ENCODE measurements at regions not wholly inside any gene's neighbourhood (a gene's known extent, or its start where the extent isn't known, plus 50 kb on each side); places are given as distances from the start of the nearest gene placed in this dataset.

- DNase-seq (ENCODE audit: low spot score) (no peak), ATAC-seq (no peak)
- no peak for TF ChIP-seq E2F4 (CRISPR knock-in tag; IDR thresholded peaks at IDR 0.05; ENCODE audit: borderline replicate concordance, low read depth)
- TF ChIP-seq CREB1 (CRISPR knock-in tag; IDR thresholded peaks at IDR 0.05), result no peak
- TF ChIP-seq FOXK1 (CRISPR knock-in tag; IDR thresholded peaks at IDR 0.05), result no peak
- TF ChIP-seq NFE2L1 (CRISPR knock-in tag; IDR thresholded peaks at IDR 0.05), result no peak
- TF ChIP-seq HMGXB4 (CRISPR knock-in tag; IDR thresholded peaks at IDR 0.05), result no peak
- no peak for TF ChIP-seq USF2 (CRISPR knock-in tag; IDR thresholded peaks at IDR 0.05)
- TF ChIP-seq USF1 (CRISPR knock-in tag; IDR thresholded peaks at IDR 0.05), result no peak
- no peak for TF ChIP-seq ATF3 (CRISPR knock-in tag; conservative IDR thresholded peaks at IDR 0.05)
- no peak for TF ChIP-seq AR (CRISPR knock-in tag; IDR thresholded peaks at IDR 0.05)
- no peak for TF ChIP-seq GTF2I (CRISPR knock-in tag; conservative IDR thresholded peaks at IDR 0.05)
- TF ChIP-seq ZNF232 (CRISPR knock-in tag; IDR thresholded peaks at IDR 0.05), result no peak
- no peak for TF ChIP-seq CTCF (IDR thresholded peaks at IDR 0.05)
- no peak for TF ChIP-seq ZNF671 (CRISPR knock-in tag; IDR thresholded peaks at IDR 0.05)
- no peak for TF ChIP-seq SMAD4 (CRISPR knock-in tag; IDR thresholded peaks at IDR 0.05)
- TF ChIP-seq HMGA2 (CRISPR knock-in tag; IDR thresholded peaks at IDR 0.05), result no peak
- TF ChIP-seq STAT6 (CRISPR knock-in tag; conservative IDR thresholded peaks at IDR 0.05; ENCODE audit: low read depth), result no peak
- no peak for TF ChIP-seq ZNF317 (CRISPR knock-in tag; IDR thresholded peaks at IDR 0.05; ENCODE audit: borderline replicate concordance, low read depth)
- no peak for TF ChIP-seq NFATC4 (CRISPR knock-in tag; IDR thresholded peaks at IDR 0.05)
- TF ChIP-seq SMAD3 (CRISPR knock-in tag; IDR thresholded peaks at IDR 0.05; ENCODE audit: borderline replicate concordance), result no peak
- Mint-ChIP-seq H3K27me3 (ENCODE audit: low read depth) (no peaks in the 10 kb centered on the region), H3K9me3 (0 out of 2 replicates have a peak, but pooled peaks cover 3% of the 10 kb centered on the region), H3K4me3 (no peak overlapping the region), H3K4me1 (0 out of 2 replicates have a peak, but pooled peaks cover 3% of the 10 kb centered on the region), H3K27ac (no peak overlapping the region), H3K36me3 (no peaks in the 10 kb centered on the region)
- ChIA-PET POLR2A (no interaction called here), CTCF (no interaction called here)
These were observed 373.7 kb downstream of the HACE1 start for GRCh38 chr6:104486035-104486434.

Data from WTC11 (cell line).